NCI-H69 (cell line): ENCODE measurements at regions not wholly inside any gene's neighbourhood (a gene's known extent, or its start where the extent isn't known, plus 50 kb on each side); places are given as distances from the start of the nearest gene placed in this dataset.
A peak's percentile ranks its signal among the peaks of the same experiment; 100 is the strongest.

Source experiments
- DNase-seq: peaks from one replicate; lab custom pipeline; 2025; lab: John Stamatoyannopoulos, UW

- peak; percentile 47 for DNase-seq
These were observed 172.5 kb downstream of the SMAD2 start for GRCh38 chr18:47758000-47758399.

GRCh38 chr18:47756364-47757016 is 174.0 kb downstream of the SMAD2 start:
- DNase-seq, result peak; percentile 91

- DNase-seq, result no peak
These were observed 175.4 kb downstream of the SMAD2 start for GRCh38 chr18:47755102-47755456.

GRCh38 chr18:47754311-47755101 is 176.0 kb downstream of the SMAD2 start:
- DNase-seq, result peak; percentile 89

- DNase-seq, result no peak
These were observed 177.4 kb downstream of the SMAD2 start for GRCh38 chr18:47752796-47753645.

GRCh38 chr18:47750889-47751423 is 179.5 kb downstream of the SMAD2 start:
- no peak for DNase-seq

GRCh38 chr18:47749600-47749973 is 180.9 kb downstream of the SMAD2 start:
- no peak for DNase-seq

GRCh38 chr18:47748847-47749599 is 181.4 kb downstream of the SMAD2 start:
- peak; percentile 96 for DNase-seq

GRCh38 chr18:47748093-47748796 is 182.2 kb downstream of the SMAD2 start:
- no peak for DNase-seq

GRCh38 chr18:47747260-47747795 is 183.1 kb downstream of the SMAD2 start:
- no peak for DNase-seq

GRCh38 chr18:47746615-47747014 is 183.8 kb downstream of the SMAD2 start:
- no peak for DNase-seq

- no peak for DNase-seq
These were observed 185.2 kb downstream of the SMAD2 start for GRCh38 chr18:47745227-47745626.

- DNase-seq, result no peak
These were observed 192.5 kb downstream of the SMAD2 start for GRCh38 chr18:47737956-47738355.

GRCh38 chr18:47737198-47737830 is 193.1 kb downstream of the SMAD2 start:
- DNase-seq, result no peak

- DNase-seq, result no peak
These were observed 193.9 kb downstream of the SMAD2 start for GRCh38 chr18:47736376-47737140.

- DNase-seq, result no peak
These were observed 195.3 kb downstream of the SMAD2 start for GRCh38 chr18:47735041-47735702.

- DNase-seq, result no peak
These were observed 199.2 kb downstream of the SMAD2 start for GRCh38 chr18:47731276-47731675.

- peak; percentile 55 for DNase-seq
These were observed 199.7 kb downstream of the SMAD2 start for GRCh38 chr18:47730795-47731194.

GRCh38 chr18:47729356-47729755 is 201.1 kb downstream of the SMAD2 start:
- DNase-seq, result no peak
